GM23248 (cell line): ENCODE measurements at regions not wholly inside any gene's neighbourhood (a gene's known extent, or its start where the extent isn't known, plus 50 kb on each side); places are given as distances from the start of the nearest gene placed in this dataset.

ENCODE experiments used
- EZH2 ChIP-seq: fragments of 200-600 bp; sonication (generic); IDR thresholded peaks from 2 replicates; pipeline ENCODE4 v1.6.1; 2018; ENCODE audit warnings: antibody characterized with exemption, mild to moderate bottlenecking; ENCODE audit not compliant: insufficient read depth, poor library complexity, severe bottlenecking
- EZH2phosphoT487 ChIP-seq: fragments of 200-600 bp; sonication (generic); IDR thresholded peaks from 2 replicates; pipeline ENCODE4 v1.6.1; 2018; ENCODE audit warnings: antibody characterized with exemption, moderate library complexity, mild to moderate bottlenecking, low read depth; ENCODE audit not compliant: insufficient read depth

GRCh38 chr13:99866781-99867180 is 104.8 kb downstream of the ZIC5 start:
- no peak for TF ChIP-seq EZH2
- TF ChIP-seq EZH2phosphoT487 = no peak
